ENCODE measurements at regions not wholly inside any gene's neighbourhood (a gene's known extent, or its start where the extent isn't known, plus 50 kb on each side); places are given as distances from the start of the nearest gene placed in this dataset.

GRCh38 chr7:46739518-46740234, 818.6 kb upstream of the IGFBP3 start:
- POLR2A ChIA-PET: interaction anchor here (0.6 kb wide), 1 partner anchor 20 kb away, joined by 3 read pairs; no protein-coding TSS in a partner anchor

GRCh38 chr7:46738796-46739195, 817.7 kb upstream of the IGFBP3 start:
- Mint-ChIP-seq H3K4me3 (no peak overlapping the region), H3K4me1 (peaks cover 24% of the 10 kb centered on the region), H3K27me3 (ENCODE audit: low read depth) (no peaks in the 10 kb centered on the region), H3K9me3 (peaks cover 11% of the 10 kb centered on the region), H3K27ac (no peak overlapping the region), H3K36me3 (peaks cover 4% of the 10 kb centered on the region)
- CTCF ChIA-PET: no interaction called here
- POLR2A ChIA-PET: no interaction called here
- ATAC-seq (peak; percentile 67), DNase-seq (ENCODE audit: low spot score) (no peak)
- no peak for TF ChIP-seq HMGA2 (CRISPR knock-in tag; IDR thresholded peaks at IDR 0.05)
- no peak for TF ChIP-seq PRDM15 (CRISPR knock-in tag; IDR thresholded peaks at IDR 0.05)
- no peak for TF ChIP-seq CDX4 (CRISPR knock-in tag; IDR thresholded peaks at IDR 0.05; ENCODE audit: borderline replicate concordance)
- TF ChIP-seq ERG (CRISPR knock-in tag; IDR thresholded peaks at IDR 0.05): no peak
- no peak for TF ChIP-seq FOXP1 (CRISPR knock-in tag; IDR thresholded peaks at IDR 0.05; ENCODE audit: borderline replicate concordance)
- TF ChIP-seq E2F5 (CRISPR knock-in tag; IDR thresholded peaks at IDR 0.05): no peak
- TF ChIP-seq NR1H2 (CRISPR knock-in tag; IDR thresholded peaks at IDR 0.05): no peak
- TF ChIP-seq ELF4 (CRISPR knock-in tag; IDR thresholded peaks at IDR 0.05; ENCODE audit: low read depth): no peak
- no peak for TF ChIP-seq FOXJ3 (CRISPR knock-in tag; IDR thresholded peaks at IDR 0.05; ENCODE audit: borderline replicate concordance)
- no peak for TF ChIP-seq ZSCAN18 (CRISPR knock-in tag; IDR thresholded peaks at IDR 0.05)
- TF ChIP-seq ZNF425 (CRISPR knock-in tag; conservative IDR thresholded peaks at IDR 0.05): no peak
- no peak for TF ChIP-seq RORB (CRISPR knock-in tag; IDR thresholded peaks at IDR 0.05)
- TF ChIP-seq RELA (CRISPR knock-in tag; IDR thresholded peaks at IDR 0.05; ENCODE audit: borderline replicate concordance): no peak

More at GRCh38 chr7:46739518-46740234, 818.6 kb upstream of the IGFBP3 start:
- Mint-ChIP-seq H3K4me3 (no peak overlapping the region), H3K9me3 (peaks cover 3% of the 10 kb centered on the region), H3K4me1 (peaks cover 24% of the 10 kb centered on the region), H3K36me3 (no peaks in the 10 kb centered on the region), H3K27me3 (ENCODE audit: low read depth) (no peaks in the 10 kb centered on the region), H3K27ac (0 out of 2 replicates have a peak overlapping the region, but pooled peaks have one; percentile 7)
- DNase-seq (ENCODE audit: low spot score) (no peak), ATAC-seq (no peak)
- TF ChIP-seq ZNF416 (CRISPR knock-in tag; IDR thresholded peaks at IDR 0.05) (no peak), GTF2I (CRISPR knock-in tag; conservative IDR thresholded peaks at IDR 0.05) (no peak), ZBTB43 (CRISPR knock-in tag; IDR thresholded peaks at IDR 0.05) (no peak), NFATC4 (CRISPR knock-in tag; IDR thresholded peaks at IDR 0.05) (no peak), FOXP4 (CRISPR knock-in tag; IDR thresholded peaks at IDR 0.05) (no peak), ZNF232 (CRISPR knock-in tag; IDR thresholded peaks at IDR 0.05) (no peak)
- CTCF ChIA-PET: no interaction called here
